Keratinocyte (primary cell): ENCODE measurements at regions not wholly inside any gene's neighbourhood (a gene's known extent, or its start where the extent isn't known, plus 50 kb on each side); places are given as distances from the start of the nearest gene placed in this dataset.

Experiments used
- DNase-seq: peaks from one replicate; pipeline ENCODE4 v3.0.0-alpha.2; 2011; ENCODE audit warnings: low read depth, missing footprints, low spot score
- FAIRE-seq: peaks from 2 replicates; lab custom pipeline; 2011; peaks lifted over from hg19 to GRCh38; lab: Jason Lieb, UNC
- H2AFZ ChIP-seq: 2 replicates; pipeline ENCODE4 v1.6.0; 2012; ENCODE audit warnings: low read length, control low read depth, inconsistent platforms; ENCODE audit not compliant: control insufficient read depth
- H3K27ac ChIP-seq: 2 replicates; pipeline ENCODE4 v1.5.1; 2011; ENCODE audit warnings: low read length; ENCODE audit not compliant: control insufficient read depth, insufficient read depth
- H3K27me3 ChIP-seq: 3 replicates; pipeline ENCODE4 v1.6.0; 2011; ENCODE audit warnings: low read length; ENCODE audit not compliant: control insufficient read depth, insufficient read depth; ENCODE audit errors: extremely low read depth
- H3K36me3 ChIP-seq, 2 experiments: 2 replicates in 1 of 2; 3 replicates in 1 of 2; pipeline ENCODE4 v1.5.1; 2011; ENCODE audit warnings: low read length in 2 of 2, mild to moderate bottlenecking in 1 of 2; ENCODE audit not compliant: control insufficient read depth in 2 of 2, insufficient read depth in 2 of 2; ENCODE audit errors: extremely low read depth in 1 of 2
- H3K4me1 ChIP-seq: 3 replicates; pipeline ENCODE4 v1.5.1; 2011; ENCODE audit warnings: low read length; ENCODE audit not compliant: control insufficient read depth, insufficient read depth; ENCODE audit errors: extremely low read depth
- H3K4me2 ChIP-seq: 3 replicates; pipeline ENCODE4 v1.6.0; 2011; ENCODE audit warnings: low read depth, low read length; ENCODE audit not compliant: control insufficient read depth, insufficient read depth; ENCODE audit errors: extremely low read depth
- H3K4me3 ChIP-seq, 3 experiments: fragments of 200-600 bp in 1 of 3; sonication (generic) in 1 of 3; 2 replicates in 2 of 3; 3 replicates in 1 of 3; pipeline ENCODE4 v1.5.1; 2011 to 2016; ENCODE audit warnings: low read length in 3 of 3, mild to moderate bottlenecking in 3 of 3, control low read depth in 2 of 3, inconsistent platforms in 1 of 3, low read depth in 1 of 3, mixed read lengths in 1 of 3, mixed run types in 1 of 3, moderate library complexity in 1 of 3; ENCODE audit not compliant: control insufficient read depth in 2 of 3, insufficient read depth in 2 of 3; ENCODE audit errors: extremely low read depth in 1 of 3
- H3K79me2 ChIP-seq: 2 replicates; pipeline ENCODE4 v1.6.0; 2012; ENCODE audit warnings: low read length; ENCODE audit not compliant: control insufficient read depth, insufficient read depth
- H3K9ac ChIP-seq: 3 replicates; pipeline ENCODE4 v1.6.0; 2011; ENCODE audit warnings: low read length; ENCODE audit not compliant: control insufficient read depth, insufficient read depth; ENCODE audit errors: extremely low read depth
- H3K9me1 ChIP-seq: 3 replicates; pipeline ENCODE4 v1.6.0; 2011; ENCODE audit warnings: low read length; ENCODE audit not compliant: control insufficient read depth, insufficient read depth; ENCODE audit errors: extremely low read depth
- H3K9me3 ChIP-seq: 2 replicates; pipeline ENCODE4 v1.5.1; 2012; ENCODE audit warnings: low read depth, low read length; ENCODE audit not compliant: control insufficient read depth
- H4K20me1 ChIP-seq: 3 replicates; pipeline ENCODE4 v1.6.0; 2011; ENCODE audit warnings: low read length; ENCODE audit not compliant: control insufficient read depth, insufficient read depth; ENCODE audit errors: extremely low read depth
- CTCF ChIP-seq, 3 experiments: IDR thresholded peaks in 1 of 3; conservative IDR thresholded peaks in 1 of 3; optimal IDR thresholded peaks in 1 of 3; 2 replicates in 2 of 3; 3 replicates in 1 of 3; pipeline versions ENCODE3 to v1.5.1; 2011; ENCODE audit warnings: low read length in 3 of 3, mild to moderate bottlenecking in 3 of 3, moderate library complexity in 2 of 3, control low read depth in 1 of 3, inconsistent platforms in 1 of 3; ENCODE audit not compliant: insufficient read depth in 2 of 3; ENCODE audit errors: extremely low read depth in 1 of 3
- EZH2 ChIP-seq: IDR thresholded peaks from one replicate; pipeline ENCODE4 v1.6.1; 2012; ENCODE audit warnings: inconsistent platforms, mild to moderate bottlenecking, low read length, moderate library complexity
- dilution Hi-C: fragments of 300-500 bp; cut with MboI; formaldehyde crosslinking; loops from one replicate; pipeline ENCODE4 v1.7.0; 2020; ENCODE audit warnings: low sequenced_read_pairs; ENCODE audit not compliant: extremely low pct_ligation_motif_present

GRCh38 chr13:34013061-34013460 lies 195.1 kb downstream of the RFC3 start:
- H3K9me1 ChIP-seq, result no peaks in the 10 kb centered on the region
- no peak overlapping the region for H3K27ac ChIP-seq
- no peak for DNase-seq
- H3K27me3 ChIP-seq, result no peaks in the 10 kb centered on the region
- dilution Hi-C loops, result no loop called here
- peaks cover 5% of the 10 kb centered on the region for H3K4me1 ChIP-seq
- TF ChIP-seq CTCF (optimal IDR thresholded peaks at IDR 0.05 in 1 of 3, IDR thresholded peaks at IDR 0.05 in 1 of 3, conservative IDR thresholded peaks at IDR 0.05 in 1 of 3; ENCODE audit: extremely low read depth in 1 of 3, insufficient read depth in 2 of 3, low read length in 3 of 3) (no peak), EZH2 (no peak)
- H3K4me2 ChIP-seq, result no peak overlapping the region
- no peak overlapping the region for H3K4me3 ChIP-seq
- H3K36me3 ChIP-seq, result no peaks in the 10 kb centered on the region
- no peak overlapping the region for H2AFZ ChIP-seq
- H3K9me3 ChIP-seq, result no peaks in the 10 kb centered on the region
- no peak overlapping the region for H3K9ac ChIP-seq
- no peak for FAIRE-seq
- H3K79me2 ChIP-seq, result no peaks in the 10 kb centered on the region
- no peaks in the 10 kb centered on the region for H4K20me1 ChIP-seq

GRCh38 chr13:34017231-34017630 lies 199.3 kb downstream of the RFC3 start:
- Histone ChIP-seq H4K20me1 (no peaks in the 10 kb centered on the region), H3K4me2 (no peak overlapping the region), H3K9me3 (no peaks in the 10 kb centered on the region), H3K4me1 (peaks cover 5% of the 10 kb centered on the region), H3K79me2 (no peaks in the 10 kb centered on the region), H3K9me1 (no peaks in the 10 kb centered on the region), H3K27ac (no peak overlapping the region), H3K27me3 (no peaks in the 10 kb centered on the region), H3K36me3 (no peaks in the 10 kb centered on the region), H3K4me3 (no peak overlapping the region), H2AFZ (no peak overlapping the region), H3K9ac (no peak overlapping the region)
- dilution Hi-C loops, result no loop called here
- TF ChIP-seq EZH2, result no peak
- TF ChIP-seq CTCF (optimal IDR thresholded peaks at IDR 0.05 in 1 of 3, IDR thresholded peaks at IDR 0.05 in 1 of 3, conservative IDR thresholded peaks at IDR 0.05 in 1 of 3; ENCODE audit: extremely low read depth in 1 of 3, insufficient read depth in 2 of 3, low read length in 3 of 3), result no peak
- DNase-seq, result no peak
- FAIRE-seq, result peak; percentile 70
